PC-3 (cell line): ENCODE measurements at regions not wholly inside any gene's neighbourhood (a gene's known extent, or its start where the extent isn't known, plus 50 kb on each side); places are given as distances from the start of the nearest gene placed in this dataset.

ENCODE experiments used
- CTCF ChIP-seq: fragments of 300-600 bp; sonication (generic); conservative IDR thresholded peaks from 2 replicates; pipeline ENCODE4 v1.5.1; 2017; ENCODE audit warnings: antibody characterized with exemption, low read depth, mild to moderate bottlenecking, low read length
- EZH2phosphoT487 ChIP-seq: fragments of 300-600 bp; sonication (generic); IDR thresholded peaks from 2 replicates; pipeline ENCODE4 v1.6.1; 2018; ENCODE audit warnings: mild to moderate bottlenecking, antibody characterized with exemption, low read length, borderline replicate concordance

GRCh38 chr7:36802459-36803135 is 78.3 kb upstream of the AOAH start:
- TF ChIP-seq CTCF: no peak
- TF ChIP-seq EZH2phosphoT487: no peak
